Neural cell (in vitro differentiated cells): ENCODE measurements at regions not wholly inside any gene's neighbourhood (a gene's known extent, or its start where the extent isn't known, plus 50 kb on each side); places are given as distances from the start of the nearest gene placed in this dataset.
"Not testable (repeated sequence)": the region's sequence is repeated elsewhere in the genome, so short reads cannot be mapped to it uniquely, and the experiment has no call there.

Source experiments
- H2AFZ ChIP-seq: fragments of 200-600, 300-800 bp; sonication (generic), shearing (Covaris generic); 2 replicates; pipeline ENCODE4 v1.6.0; 2014; ENCODE audit warnings: low read depth, mild to moderate bottlenecking, antibody characterized with exemption, low read length, moderate library complexity
- H3F3A ChIP-seq: fragments of 200-600 bp; shearing (Covaris generic); 2 replicates; pipeline ENCODE4 v1.6.1; 2016; ENCODE audit warnings: mild to moderate bottlenecking, moderate library complexity, mixed read lengths, antibody characterized with exemption, low read length; ENCODE audit not compliant: insufficient read depth, poor library complexity, severe bottlenecking
- H3K27ac ChIP-seq: fragments of 200-600, 300-800 bp; sonication (generic), shearing (Covaris generic); 2 replicates; pipeline ENCODE4 v1.5.1; 2014; ENCODE audit warnings: mild to moderate bottlenecking, low read length, moderate library complexity
- H3K27me3 ChIP-seq: fragments of 300-800, 200-600 bp; sonication (generic), shearing (Covaris generic); 2 replicates; pipeline ENCODE4 v1.6.0; 2014; ENCODE audit warnings: mild to moderate bottlenecking, low read depth, low read length, moderate library complexity; ENCODE audit not compliant: insufficient read depth
- H3K36me3 ChIP-seq: fragments of 300-800, 200-600 bp; sonication (generic), shearing (Covaris generic); 2 replicates; pipeline ENCODE4 v1.5.1; 2014; ENCODE audit warnings: mild to moderate bottlenecking, antibody characterized with exemption, low read length, moderate library complexity; ENCODE audit not compliant: insufficient read depth
- H3K4me2 ChIP-seq: fragments of 300-800, 200-600 bp; sonication (generic), shearing (Covaris generic); 2 replicates; pipeline ENCODE4 v1.6.0; 2014; ENCODE audit warnings: mild to moderate bottlenecking, low read length
- H3K4me3 ChIP-seq: fragments of 300-800, 200-600 bp; sonication (generic), shearing (Covaris generic); 2 replicates; pipeline ENCODE4 v1.5.1; 2014; ENCODE audit warnings: mild to moderate bottlenecking, low read length, moderate library complexity
- H3K79me2 ChIP-seq: fragments of 200-600 bp; shearing (Covaris generic); replicated peaks from 2 replicates; pipeline ENCODE4 v1.6.0; 2014; ENCODE audit warnings: mild to moderate bottlenecking, low read length, moderate library complexity; ENCODE audit not compliant: insufficient read depth
- H3K9ac ChIP-seq: fragments of 300-800, 200-600 bp; sonication (generic), shearing (Covaris generic); 2 replicates; pipeline ENCODE4 v1.6.1; 2016; ENCODE audit warnings: mild to moderate bottlenecking, low read length, mixed read lengths
- H3K9me2 ChIP-seq: fragments of 200-600 bp; shearing (Covaris generic); 2 replicates; pipeline ENCODE4 v1.6.1; 2016; ENCODE audit warnings: mild to moderate bottlenecking, low read length, mixed read lengths; ENCODE audit not compliant: insufficient read depth
- H3K9me3 ChIP-seq: fragments of 200-600, 300-800 bp; sonication (generic), shearing (Covaris generic); 2 replicates; pipeline ENCODE4 v1.6.1; 2016; ENCODE audit warnings: mild to moderate bottlenecking, mixed run types, low read length, moderate library complexity, mixed read lengths
- H4K20me1 ChIP-seq: fragments of 200-600 bp; shearing (Covaris generic); 2 replicates; pipeline ENCODE4 v1.6.1; 2016; ENCODE audit warnings: mild to moderate bottlenecking, mixed run types; ENCODE audit not compliant: insufficient read depth
- CTCF ChIP-seq: fragments of 450-650 bp; IDR thresholded peaks from 2 replicates; pipeline ENCODE4 v1.5.1; 2014; ENCODE audit warnings: antibody characterized with exemption, mild to moderate bottlenecking, moderate library complexity; ENCODE audit not compliant: poor library complexity, severe bottlenecking
- EP300 ChIP-seq: fragments of 450-650 bp; conservative IDR thresholded peaks from 2 replicates; pipeline ENCODE4 v1.6.1; 2014; ENCODE audit warnings: antibody characterized with exemption, mild to moderate bottlenecking, moderate library complexity; ENCODE audit not compliant: poor library complexity, severe bottlenecking
- EZH2 ChIP-seq: fragments of 200-600, 300-800 bp; shearing (Covaris generic), sonication (generic); IDR thresholded peaks from 2 replicates; pipeline ENCODE4 v1.6.1; 2014; ENCODE audit warnings: antibody characterized with exemption, low read length, borderline replicate concordance, mild to moderate bottlenecking; ENCODE audit not compliant: insufficient read depth, poor library complexity, severe bottlenecking
- MXI1 ChIP-seq: fragments of 450-650 bp; conservative IDR thresholded peaks from 2 replicates; pipeline ENCODE4 v1.6.1; 2014; ENCODE audit warnings: antibody characterized with exemption, mild to moderate bottlenecking; ENCODE audit not compliant: poor library complexity, severe bottlenecking
- POLR2AphosphoS5 ChIP-seq: IDR thresholded peaks from 2 replicates; pipeline ENCODE4 v1.6.1; 2012
- RAD21 ChIP-seq: fragments of 450-650 bp; conservative IDR thresholded peaks from 2 replicates; pipeline ENCODE4 v1.6.1; 2014; ENCODE audit warnings: antibody characterized with exemption, mild to moderate bottlenecking, moderate library complexity
- REST ChIP-seq: IDR thresholded peaks from 2 replicates; pipeline ENCODE4 v1.6.1; 2012; ENCODE audit warnings: borderline replicate concordance
- SMC3 ChIP-seq: fragments of 450-650 bp; conservative IDR thresholded peaks from 2 replicates; pipeline ENCODE4 v1.6.1; 2014; ENCODE audit warnings: antibody characterized with exemption, mild to moderate bottlenecking, moderate library complexity; ENCODE audit not compliant: poor library complexity
- TAF1 ChIP-seq: IDR thresholded peaks from 2 replicates; pipeline ENCODE4 v1.6.1; 2012; ENCODE audit warnings: low read depth

GRCh38 chr2:195548198-195548940 is 108.7 kb upstream of the SLC39A10 start:
- Histone ChIP-seq H3K27ac (no peak overlapping the region), H3K79me2 (no peaks in the 10 kb centered on the region), H4K20me1 (no peaks in the 10 kb centered on the region), H3K9me2 (no peaks in the 10 kb centered on the region), H3K9me3 (no peaks in the 10 kb centered on the region), H3K27me3 (no peaks in the 10 kb centered on the region), H3K4me3 (no peak overlapping the region), H3K36me3 (no peaks in the 10 kb centered on the region), H3F3A (no peaks in the 10 kb centered on the region), H3K4me2 (no peak overlapping the region), H2AFZ (no peak overlapping the region), H3K9ac (no peak overlapping the region)
- no peak for TF ChIP-seq REST
- no peak for TF ChIP-seq TAF1
- TF ChIP-seq EP300: no peak
- TF ChIP-seq CTCF: no peak
- no peak for TF ChIP-seq MXI1
- no peak for TF ChIP-seq POLR2AphosphoS5
- TF ChIP-seq SMC3: no peak
- TF ChIP-seq EZH2: no peak
- no peak for TF ChIP-seq RAD21

GRCh38 chr2:195547268-195547840 is 109.7 kb upstream of the SLC39A10 start:
- not testable (repeated sequence) for H3K4me2 ChIP-seq, H2AFZ ChIP-seq, H3K27me3 ChIP-seq, H4K20me1 ChIP-seq, H3K36me3 ChIP-seq, H3K9me2 ChIP-seq, H3K9me3 ChIP-seq, H3K4me3 ChIP-seq, H3K9ac ChIP-seq, H3K27ac ChIP-seq, H3F3A ChIP-seq, H3K79me2 ChIP-seq
